ENCODE measurements at regions not wholly inside any gene's neighbourhood (a gene's known extent, or its start where the extent isn't known, plus 50 kb on each side); places are given as distances from the start of the nearest gene placed in this dataset.
"Not testable (repeated sequence)": the region's sequence is repeated elsewhere in the genome, so short reads cannot be mapped to it uniquely, and the experiment has no call there.

GRCh38 chr5:29148073-29148472 is 2045.4 kb upstream of the CDH6 start:
- in situ Hi-C loops (cut with MboI; ENCODE audit: low sequenced_read_pairs, unreplicated experiment) = no loop called here

DNA sequence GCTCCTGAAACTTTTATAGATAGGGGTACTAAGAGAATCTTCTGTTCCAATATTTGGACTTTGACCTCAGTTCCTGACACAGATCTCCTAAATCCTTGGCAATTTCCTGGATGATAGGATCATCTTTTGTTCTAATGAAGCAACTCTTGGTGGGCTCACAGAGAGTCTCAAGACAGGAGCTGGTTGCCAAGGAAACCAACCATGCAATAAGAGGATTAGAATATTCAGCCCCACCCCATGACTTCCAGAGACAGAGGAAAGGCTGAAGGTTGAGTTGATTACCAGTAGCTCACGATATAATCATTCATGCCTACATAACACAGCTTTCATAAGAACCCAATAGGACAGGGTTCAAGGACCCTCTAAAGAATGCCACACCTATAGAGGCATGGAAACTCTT is 2050.2 kb upstream of the CDH6 start:
- DNase-seq (ENCODE audit: low spot score) = no peak
- in situ Hi-C loops (cut with MboI; ENCODE audit: low sequenced_read_pairs, unreplicated experiment) = no loop called here
- TF ChIP-seq, protein P1, sequence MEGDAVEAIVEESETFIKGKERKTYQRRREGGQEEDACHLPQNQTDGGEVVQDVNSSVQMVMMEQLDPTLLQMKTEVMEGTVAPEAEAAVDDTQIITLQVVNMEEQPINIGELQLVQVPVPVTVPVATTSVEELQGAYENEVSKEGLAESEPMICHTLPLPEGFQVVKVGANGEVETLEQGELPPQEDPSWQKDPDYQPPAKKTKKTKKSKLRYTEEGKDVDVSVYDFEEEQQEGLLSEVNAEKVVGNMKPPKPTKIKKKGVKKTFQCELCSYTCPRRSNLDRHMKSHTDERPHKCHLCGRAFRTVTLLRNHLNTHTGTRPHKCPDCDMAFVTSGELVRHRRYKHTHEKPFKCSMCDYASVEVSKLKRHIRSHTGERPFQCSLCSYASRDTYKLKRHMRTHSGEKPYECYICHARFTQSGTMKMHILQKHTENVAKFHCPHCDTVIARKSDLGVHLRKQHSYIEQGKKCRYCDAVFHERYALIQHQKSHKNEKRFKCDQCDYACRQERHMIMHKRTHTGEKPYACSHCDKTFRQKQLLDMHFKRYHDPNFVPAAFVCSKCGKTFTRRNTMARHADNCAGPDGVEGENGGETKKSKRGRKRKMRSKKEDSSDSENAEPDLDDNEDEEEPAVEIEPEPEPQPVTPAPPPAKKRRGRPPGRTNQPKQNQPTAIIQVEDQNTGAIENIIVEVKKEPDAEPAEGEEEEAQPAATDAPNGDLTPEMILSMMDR (IDR thresholded peaks at IDR 0.05; ENCODE audit: borderline replicate concordance, control extremely low read depth, extremely low read depth, insufficient read depth, missing control alignments) = no peak

More at GRCh38 chr5:29148073-29148472, 2045.4 kb upstream of the CDH6 start:
- no peak for DNase-seq (ENCODE audit: low spot score)
- TF ChIP-seq, protein P1 (IDR thresholded peaks at IDR 0.05; ENCODE audit: borderline replicate concordance, control extremely low read depth, extremely low read depth, insufficient read depth, missing control alignments) = no peak

DNA sequence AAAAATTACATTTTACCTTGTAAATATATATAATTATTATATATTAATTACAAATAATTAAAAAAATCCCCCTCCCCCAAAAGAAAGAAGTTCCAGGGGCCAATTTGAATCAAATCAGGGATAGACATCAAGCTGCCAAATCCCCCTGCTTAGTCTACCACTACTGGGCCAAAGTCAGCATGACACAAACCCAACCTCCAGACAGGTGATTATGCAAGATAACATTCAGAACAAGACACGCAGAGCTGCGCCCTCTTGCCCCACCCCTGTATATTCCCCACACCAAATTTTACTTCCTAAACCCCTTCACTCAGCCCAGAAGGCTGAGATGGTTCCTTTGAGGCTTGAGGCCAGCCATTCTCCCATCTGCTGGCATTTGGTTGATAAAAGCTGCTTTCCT is 2059.1 kb upstream of the CDH6 start:
- in situ Hi-C loops (cut with MboI; ENCODE audit: low sequenced_read_pairs, unreplicated experiment) = no loop called here
- TF ChIP-seq, protein P1 (IDR thresholded peaks at IDR 0.05; ENCODE audit: borderline replicate concordance, control extremely low read depth, extremely low read depth, insufficient read depth, missing control alignments) = no peak
- no peak for DNase-seq (ENCODE audit: low spot score)

- in situ Hi-C loops (cut with MboI; ENCODE audit: low sequenced_read_pairs, unreplicated experiment) = no loop called here
- TF ChIP-seq, protein P1 (IDR thresholded peaks at IDR 0.05; ENCODE audit: borderline replicate concordance, control extremely low read depth, extremely low read depth, insufficient read depth, missing control alignments) = no peak
- DNase-seq (ENCODE audit: low spot score) = no peak
Measured at GRCh38 chr5:29131285-29131684, 2062.2 kb upstream of the CDH6 start.

DNA sequence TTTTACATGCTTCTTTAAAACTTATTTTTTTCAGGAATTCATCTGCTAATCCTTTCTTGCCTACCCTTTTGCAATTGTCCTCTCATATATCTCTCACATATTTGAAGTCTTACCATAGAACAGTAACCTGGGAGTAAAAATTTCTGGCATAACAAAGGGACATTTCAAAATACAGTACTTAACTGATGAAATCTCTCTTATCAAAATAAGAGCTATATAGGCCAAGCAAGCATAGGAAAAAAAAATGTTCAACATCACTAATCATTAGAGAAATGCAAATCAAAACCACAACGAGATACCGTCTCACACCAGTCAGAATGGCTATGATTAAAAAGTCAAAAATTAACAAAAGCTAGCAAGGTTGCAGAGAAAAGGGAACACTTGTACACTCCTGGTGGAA is 2062.7 kb upstream of the CDH6 start:
- in situ Hi-C loops (cut with MboI; ENCODE audit: low sequenced_read_pairs, unreplicated experiment) = no loop called here
- TF ChIP-seq, protein P1 (IDR thresholded peaks at IDR 0.05; ENCODE audit: borderline replicate concordance, control extremely low read depth, extremely low read depth, insufficient read depth, missing control alignments) = no peak
- DNase-seq (ENCODE audit: low spot score) = no peak

DNA sequence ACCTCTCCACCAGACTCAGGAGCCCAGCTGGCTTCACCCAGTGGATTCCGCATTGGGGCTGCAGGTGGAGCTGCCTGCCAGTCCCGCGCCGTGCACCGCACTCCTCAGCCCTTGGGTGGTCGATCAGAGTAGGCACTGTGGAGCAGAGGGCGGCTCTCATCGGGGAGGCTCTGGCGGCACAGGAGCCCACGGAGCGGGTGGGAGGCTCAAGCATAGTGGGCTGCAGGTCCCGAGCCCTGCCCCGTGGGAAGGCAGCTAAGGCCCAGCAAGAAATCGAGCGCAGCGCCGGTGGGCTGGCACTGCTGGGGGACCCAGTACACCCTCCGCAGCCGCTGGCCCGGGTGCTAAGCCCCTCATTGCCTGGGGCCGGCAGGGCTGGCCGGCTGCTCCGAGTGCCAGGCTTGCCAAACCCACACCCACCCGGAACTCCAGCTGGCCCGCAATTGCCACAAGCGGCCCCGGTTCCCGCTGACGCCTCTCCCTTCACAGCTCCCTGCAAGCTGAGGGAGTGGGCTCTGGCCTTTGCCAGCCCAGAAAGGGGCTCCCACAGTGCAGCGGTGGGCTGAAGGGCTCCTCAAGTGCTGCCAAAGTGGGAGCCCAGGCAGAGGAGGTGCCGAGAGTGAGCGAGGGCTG is 2065.8 kb upstream of the CDH6 start:
- DNase-seq (ENCODE audit: low spot score); in situ Hi-C loops (cut with MboI; ENCODE audit: low sequenced_read_pairs, unreplicated experiment): not testable (repeated sequence)

DNA sequence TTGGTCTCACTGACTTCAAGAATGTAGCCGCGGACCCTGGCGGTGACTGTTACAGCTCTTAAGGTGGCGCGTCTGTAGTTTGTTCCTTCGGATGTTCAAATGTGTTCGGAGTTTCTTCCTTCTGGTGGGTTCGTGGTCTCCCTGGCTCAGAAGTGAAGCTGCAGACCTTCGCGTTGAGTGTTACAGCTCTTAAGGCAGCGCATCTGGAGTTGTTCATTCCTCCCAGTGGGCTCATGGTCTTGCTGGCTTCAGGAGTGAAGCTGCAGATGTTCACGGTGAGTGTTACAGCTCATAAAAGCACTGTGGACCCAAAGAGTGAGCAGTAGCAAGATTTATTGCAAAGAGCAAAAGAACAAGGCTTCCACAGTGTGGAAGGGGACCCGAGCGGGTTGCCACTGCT is 2067.0 kb upstream of the CDH6 start:
- DNase-seq (ENCODE audit: low spot score); in situ Hi-C loops (cut with MboI; ENCODE audit: low sequenced_read_pairs, unreplicated experiment): not testable (repeated sequence)

DNA sequence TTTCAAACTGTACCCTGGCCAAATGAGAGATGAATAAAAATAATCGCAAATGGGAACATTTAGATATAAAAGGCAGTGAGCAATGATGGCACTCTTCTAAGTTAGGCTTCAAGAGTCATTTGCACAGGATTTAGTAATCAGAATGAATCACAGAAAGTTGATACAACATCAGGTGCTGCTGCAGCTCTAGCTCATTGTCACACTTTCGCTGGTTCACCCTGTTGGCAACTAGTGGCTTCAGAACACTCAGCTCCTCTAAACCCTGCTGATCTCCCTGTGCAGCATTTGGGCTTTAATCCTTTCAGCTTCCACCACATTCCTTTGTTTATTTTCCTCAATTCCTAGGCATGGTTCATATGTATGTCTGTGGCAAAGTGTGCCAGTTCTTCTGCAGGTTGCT is 2071.2 kb upstream of the CDH6 start:
- no peak for DNase-seq (ENCODE audit: low spot score)
- in situ Hi-C loops (cut with MboI; ENCODE audit: low sequenced_read_pairs, unreplicated experiment) = no loop called here
- TF ChIP-seq, protein P1 (IDR thresholded peaks at IDR 0.05; ENCODE audit: borderline replicate concordance, control extremely low read depth, extremely low read depth, insufficient read depth, missing control alignments) = no peak

All from GM13976 (cell line).